Thyroid gland (tissue), 4 donors: ENCODE measurements at regions not wholly inside any gene's neighbourhood (a gene's known extent, or its start where the extent isn't known, plus 50 kb on each side); places are given as distances from the start of the nearest gene placed in this dataset.

ENCODE experiments used
- CTCF ChIP-seq, 6 experiments: fragments of 200-600 bp in 3 of 6; fragments of 450-650 bp in 3 of 6; sonication (generic) in 3 of 6; IDR thresholded peaks; one replicate each; pipeline ENCODE4 v1.5.1; 2016 to 2019; ENCODE audit warnings: antibody characterized with exemption in 6 of 6, mild to moderate bottlenecking in 2 of 6, inconsistent platforms in 1 of 6, moderate library complexity in 1 of 6
- POLR2A ChIP-seq, 2 donors: fragments of 450-650 bp; IDR thresholded peaks; one replicate each; pipeline ENCODE4 v1.6.1; 2017; ENCODE audit warnings: antibody characterized with exemption in 2 of 2, mild to moderate bottlenecking in 2 of 2, moderate library complexity in 1 of 2

GRCh38 chr4:60808726-60809485 is 391.2 kb upstream of the ADGRL3 start:
- no peak for TF ChIP-seq CTCF (IDR thresholded peaks at IDR 0.05)
- TF ChIP-seq POLR2A (IDR thresholded peaks at IDR 0.05): no peak
